Nephron progenitor cell (in vitro differentiated cells): ENCODE measurements at regions not wholly inside any gene's neighbourhood (a gene's known extent, or its start where the extent isn't known, plus 50 kb on each side); places are given as distances from the start of the nearest gene placed in this dataset.
A peak's percentile ranks its signal among the peaks of the same experiment; 100 is the strongest.

Experiments used
- DNase-seq: peaks from one replicate; pipeline ENCODE4 v3.0.0; 2021
- H3K27ac Mint-ChIP-seq: 2 replicates; pipeline ENCODE4 v1.8.0; 2021; ENCODE audit warnings: mild to moderate bottlenecking, moderate library complexity, mixed read lengths
- H3K27me3 Mint-ChIP-seq: 2 replicates; pipeline ENCODE4 v1.8.0; 2021; ENCODE audit warnings: mild to moderate bottlenecking, low read depth, mixed read lengths; ENCODE audit not compliant: poor library complexity
- H3K36me3 Mint-ChIP-seq: 2 replicates; pipeline ENCODE4 v1.8.0; 2021; ENCODE audit warnings: low read depth, mixed read lengths
- H3K4me1 Mint-ChIP-seq: 2 replicates; pipeline ENCODE4 v1.8.0; 2021; ENCODE audit warnings: mixed read lengths
- H3K4me3 Mint-ChIP-seq: 2 replicates; pipeline ENCODE4 v1.8.0; 2021; ENCODE audit warnings: mild to moderate bottlenecking, moderate library complexity, mixed read lengths
- H3K9me3 Mint-ChIP-seq: 2 replicates; pipeline ENCODE4 v1.8.0; 2021; ENCODE audit warnings: mild to moderate bottlenecking, moderate library complexity, mixed read lengths
- CTCF ChIP-seq: fragments of 200-600 bp; sonication (generic); IDR thresholded peaks from 2 replicates; pipeline ENCODE4 v1.5.0; 2021; ENCODE audit warnings: antibody characterized with exemption

DNA sequence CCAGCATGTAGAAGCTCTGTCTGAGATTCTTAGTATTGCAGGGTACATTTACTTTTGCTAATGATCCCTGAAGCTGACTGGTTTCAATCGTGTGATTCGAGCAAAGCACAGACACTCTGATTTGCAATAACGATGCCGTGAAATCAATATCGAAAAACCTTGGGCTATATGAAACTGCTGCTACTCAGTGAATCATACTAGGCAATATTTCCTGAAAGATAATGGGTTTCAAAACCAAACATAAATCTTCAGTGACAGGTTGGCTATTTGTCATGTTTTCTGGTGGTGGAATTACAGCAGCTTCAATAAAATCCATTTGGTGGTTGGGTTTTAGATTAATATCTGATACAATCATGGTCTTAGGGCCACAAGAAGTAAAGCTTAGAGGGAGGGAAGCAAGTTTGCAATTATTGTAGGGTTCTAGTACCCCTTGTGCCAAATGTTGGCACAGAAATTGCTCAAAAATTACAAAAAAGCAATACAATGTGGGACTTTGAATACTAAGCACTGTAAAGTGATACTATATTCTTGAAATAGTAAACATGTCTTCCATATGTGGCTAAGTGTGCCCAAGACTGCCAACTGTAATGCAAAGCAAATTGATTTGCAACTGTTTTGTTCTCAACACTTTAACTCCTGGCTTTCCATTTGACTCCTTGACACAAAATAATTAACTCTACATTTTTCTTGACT is 112.4 kb upstream of the JAZF1 start:
- Mint-ChIP-seq H3K27ac (no peak overlapping the region), H3K27me3 (no peaks in the 10 kb centered on the region), H3K9me3 (no peaks in the 10 kb centered on the region), H3K4me1 (peaks cover 10% of the 10 kb centered on the region), H3K36me3 (no peaks in the 10 kb centered on the region), H3K4me3 (no peak overlapping the region)
- no peak for DNase-seq
- no peak for TF ChIP-seq CTCF

DNA sequence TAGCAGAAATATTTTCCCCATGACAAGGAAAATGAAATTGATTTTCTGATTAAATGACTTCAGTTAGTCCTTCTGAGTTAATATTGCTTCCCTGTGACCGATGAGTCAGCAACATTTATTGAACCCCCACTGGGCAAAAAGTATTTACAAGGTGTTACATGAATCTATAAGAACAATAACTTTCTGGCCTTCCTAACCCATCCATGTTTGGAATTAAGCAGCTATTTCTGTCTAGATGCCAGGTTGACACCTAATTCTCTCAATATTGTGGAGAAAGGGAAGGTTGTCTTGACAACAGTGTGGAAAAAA is 112.9 kb upstream of the JAZF1 start:
- H3K4me1 Mint-ChIP-seq: peaks cover 10% of the 10 kb centered on the region
- no peak for TF ChIP-seq CTCF
- no peak overlapping the region for H3K27ac Mint-ChIP-seq
- no peak overlapping the region for H3K4me3 Mint-ChIP-seq
- H3K9me3 Mint-ChIP-seq: no peaks in the 10 kb centered on the region
- no peaks in the 10 kb centered on the region for H3K27me3 Mint-ChIP-seq
- no peak for DNase-seq
- no peaks in the 10 kb centered on the region for H3K36me3 Mint-ChIP-seq

GRCh38 chr7:28296571-28297483 is 115.5 kb upstream of the CREB5 start:
- peak; percentile 64 for DNase-seq
- Mint-ChIP-seq H3K4me1 (peaks cover 13% of the 10 kb centered on the region), H3K27ac (no peak overlapping the region), H3K9me3 (no peaks in the 10 kb centered on the region), H3K4me3 (no peak overlapping the region), H3K36me3 (no peaks in the 10 kb centered on the region), H3K27me3 (no peaks in the 10 kb centered on the region)
- peak; percentile 73 for TF ChIP-seq CTCF

DNA sequence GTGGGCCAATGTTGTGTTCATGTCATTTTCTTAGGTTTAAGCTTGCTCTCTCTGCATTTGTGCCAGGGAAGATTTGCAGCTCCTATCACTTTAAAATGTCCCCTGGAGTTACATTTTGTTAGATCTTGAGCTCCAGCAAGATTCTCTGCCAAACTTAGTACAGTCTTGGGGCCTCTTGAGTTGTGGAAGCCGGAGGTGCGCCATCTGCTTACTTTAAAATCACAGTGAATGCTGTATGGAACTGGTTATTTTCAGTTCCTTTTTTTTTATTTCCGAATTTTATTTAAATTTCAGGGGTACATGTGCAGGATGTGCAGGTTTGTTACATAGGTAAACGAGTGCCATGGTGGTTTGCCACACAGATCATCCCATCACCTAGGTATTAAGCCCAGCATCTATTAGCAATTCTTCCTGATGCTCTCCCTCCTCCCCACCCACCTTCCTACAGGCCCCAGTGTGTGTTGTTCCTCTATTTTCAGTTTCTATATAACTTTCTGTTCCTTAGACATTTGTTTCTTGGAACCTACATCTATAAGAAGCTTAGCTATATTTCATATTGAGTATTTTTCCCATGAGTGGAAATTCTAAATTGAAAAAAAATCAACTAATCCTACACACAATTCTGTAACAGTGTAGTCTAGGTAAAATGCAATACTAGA is 114.4 kb upstream of the CREB5 start:
- Mint-ChIP-seq H3K4me1 (peaks cover 6% of the 10 kb centered on the region), H3K27me3 (no peaks in the 10 kb centered on the region), H3K4me3 (no peak overlapping the region), H3K27ac (no peak overlapping the region), H3K36me3 (no peaks in the 10 kb centered on the region), H3K9me3 (no peaks in the 10 kb centered on the region)
- no peak for TF ChIP-seq CTCF
- no peak for DNase-seq

DNA sequence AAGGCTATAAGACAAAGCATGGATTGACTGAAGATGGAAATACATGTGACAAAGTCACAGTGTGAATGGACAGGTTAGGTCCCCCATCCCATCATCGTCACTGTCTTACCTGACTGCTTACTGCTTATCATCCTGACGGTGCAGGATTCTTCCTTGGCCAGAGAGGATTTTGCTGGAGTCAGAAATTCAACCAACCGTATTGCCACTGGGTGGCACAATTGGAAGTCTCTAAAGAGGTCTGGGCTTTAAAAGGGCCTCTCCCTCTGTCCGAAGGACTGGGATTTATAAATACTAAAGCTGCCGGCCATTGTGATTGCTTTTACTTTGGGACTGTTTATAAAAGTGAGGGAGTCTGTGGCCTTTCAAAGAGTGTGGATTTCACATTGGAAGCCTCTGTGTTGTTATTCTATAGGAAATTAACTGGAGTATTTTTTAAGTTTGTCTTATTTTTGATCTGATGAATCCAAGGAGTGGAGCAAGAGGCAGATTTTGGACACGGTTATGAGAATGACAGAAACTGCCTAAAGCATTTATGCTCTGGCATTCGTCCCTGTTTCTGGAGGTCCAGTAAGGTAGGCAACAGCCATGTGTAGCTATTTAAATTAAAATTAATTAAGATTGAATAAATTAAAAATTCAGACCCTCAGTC is 113.3 kb upstream of the CREB5 start:
- no peaks in the 10 kb centered on the region for H3K36me3 Mint-ChIP-seq
- no peaks in the 10 kb centered on the region for H3K27me3 Mint-ChIP-seq
- DNase-seq: peak; percentile 48
- H3K9me3 Mint-ChIP-seq: no peaks in the 10 kb centered on the region
- H3K27ac Mint-ChIP-seq: no peak overlapping the region
- TF ChIP-seq CTCF: peak; percentile 53
- H3K4me1 Mint-ChIP-seq: peaks cover 6% of the 10 kb centered on the region
- no peak overlapping the region for H3K4me3 Mint-ChIP-seq
